GM10266 (cell line): ENCODE measurements at regions not wholly inside any gene's neighbourhood (a gene's known extent, or its start where the extent isn't known, plus 50 kb on each side); places are given as distances from the start of the nearest gene placed in this dataset.

Experiments used
- DNase-seq: peaks from one replicate; pipeline ENCODE4 v3.0.0; 2012; ENCODE audit errors: extremely low spot score
- CTCF ChIP-seq: IDR thresholded peaks from 2 replicates; pipeline ENCODE4 v1.5.1; 2012; ENCODE audit warnings: mild to moderate bottlenecking, low read depth; ENCODE audit not compliant: control insufficient read depth, insufficient read depth; ENCODE audit errors: missing control alignments

- TF ChIP-seq CTCF: no peak
- DNase-seq: no peak
These were observed 2184.4 kb upstream of the AGA start for GRCh38 chr4:179626687-179627086.

- DNase-seq: no peak
- no peak for TF ChIP-seq CTCF
These were observed 2189.1 kb upstream of the AGA start for GRCh38 chr4:179631321-179631720.

- no peak for DNase-seq
- no peak for TF ChIP-seq CTCF
These were observed 2192.6 kb upstream of the AGA start for GRCh38 chr4:179634862-179635261.

- TF ChIP-seq CTCF: no peak
These were observed 2220.3 kb upstream of the AGA start for GRCh38 chr4:179662522-179662921.

GRCh38 chr4:179663641-179664429 lies 2221.6 kb upstream of the AGA start:
- TF ChIP-seq CTCF: no peak
- no peak for DNase-seq

More at GRCh38 chr4:179662522-179662921, 2220.3 kb upstream of the AGA start:
- DNase-seq: no peak

GRCh38 chr4:179664430-179665027 lies 2222.3 kb upstream of the AGA start:
- DNase-seq: no peak
- TF ChIP-seq CTCF: no peak

- DNase-seq: no peak
- TF ChIP-seq CTCF: no peak
These were observed 2224.0 kb upstream of the AGA start for GRCh38 chr4:179666226-179666625.
